Left forelimb (tissue), 1 donor: ENCODE measurements at regions not wholly inside any gene's neighbourhood (a gene's known extent, or its start where the extent isn't known, plus 50 kb on each side); places are given as distances from the start of the nearest gene placed in this dataset.
"Not testable (repeated sequence)": the region's sequence is repeated elsewhere in the genome, so short reads cannot be mapped to it uniquely, and the experiment has no call there.

ENCODE experiments used
- DNase-seq: peaks from one replicate; pipeline ENCODE4 v3.0.0-alpha.2; 2018; ENCODE audit warnings: low spot score

DNA sequence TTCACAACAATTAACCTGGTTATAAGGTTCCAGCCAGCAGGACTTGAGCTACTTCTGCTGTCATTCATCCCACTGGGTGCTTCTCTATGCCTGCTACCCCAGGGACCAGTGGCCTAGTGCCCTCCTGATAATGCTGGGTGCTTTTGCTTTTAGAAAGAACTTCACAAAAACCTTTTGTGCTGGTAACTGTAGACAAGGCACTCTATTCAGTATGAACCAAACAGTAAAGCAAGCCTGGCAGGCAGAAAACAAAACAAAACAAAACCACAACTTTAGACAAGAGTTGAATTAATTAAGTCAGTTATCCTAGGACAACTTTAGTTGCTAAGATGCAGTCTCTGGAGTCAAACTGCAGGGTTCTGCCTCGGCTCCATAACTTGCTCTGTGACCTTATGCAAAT lies 61.9 kb upstream of the ADGRL2 start:
- no peak for DNase-seq

GRCh38 chr1:81733480-81733879 lies 67.3 kb upstream of the ADGRL2 start:
- no peak for DNase-seq

GRCh38 chr1:81731989-81732388 lies 68.7 kb upstream of the ADGRL2 start:
- no peak for DNase-seq

DNA sequence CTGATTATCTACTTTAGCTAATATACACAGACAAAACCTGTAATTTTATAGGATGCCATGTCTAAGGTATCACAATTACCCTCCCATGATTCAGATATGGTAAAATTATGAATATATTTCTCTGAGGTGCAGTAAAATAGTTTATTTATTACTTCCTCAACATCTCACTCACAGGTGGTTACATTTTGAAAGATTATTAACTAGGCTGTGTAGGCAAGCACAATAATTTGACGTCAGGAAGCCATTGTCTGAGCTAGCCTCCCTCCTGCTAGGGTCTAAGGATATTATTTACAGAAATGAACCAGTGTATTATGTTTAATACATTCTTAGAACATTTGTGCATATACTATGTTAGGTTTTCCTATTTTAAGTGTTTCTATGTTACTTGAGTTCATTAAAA lies 69.9 kb upstream of the ADGRL2 start:
- no peak for DNase-seq

DNA sequence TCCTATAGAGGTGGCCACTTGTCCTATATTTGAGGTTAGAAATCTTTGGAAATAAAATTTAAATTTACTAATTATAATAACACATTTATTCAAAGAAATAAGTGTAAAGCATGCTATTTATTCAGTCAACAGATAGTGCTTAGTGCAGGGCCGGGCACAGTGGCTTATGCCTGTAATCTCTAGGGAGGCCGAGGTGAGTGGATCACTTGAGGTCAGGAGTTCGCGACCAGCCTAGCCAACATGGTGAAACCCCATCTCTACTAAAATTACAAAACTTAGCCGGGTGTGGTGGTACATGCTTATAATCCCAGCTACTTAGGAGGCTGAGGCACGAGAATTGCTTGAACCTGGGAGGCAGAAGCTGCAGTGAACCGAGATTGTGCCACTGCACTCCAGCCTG lies 70.4 kb upstream of the ADGRL2 start:
- not testable (repeated sequence) for DNase-seq

GRCh38 chr1:81729818-81730217 lies 70.9 kb upstream of the ADGRL2 start:
- no peak for DNase-seq

DNA sequence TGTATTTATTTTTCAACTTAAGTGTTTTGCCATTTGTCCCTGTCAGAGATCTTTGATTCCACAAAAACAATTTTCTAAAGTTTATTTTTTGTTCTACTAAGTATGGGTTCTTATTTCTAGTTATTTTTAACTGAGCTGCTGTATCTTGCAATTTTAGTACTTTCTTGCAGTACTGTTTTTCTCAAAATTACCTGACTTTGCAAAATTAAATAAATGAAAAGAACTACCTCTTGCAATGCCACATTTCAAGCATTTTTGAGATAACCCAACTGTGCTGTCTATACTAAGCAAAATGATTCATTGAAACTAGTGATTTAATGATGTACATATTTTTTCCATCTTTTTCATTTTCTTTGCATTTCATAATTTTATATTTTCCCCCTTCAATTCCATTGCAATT lies 71.5 kb upstream of the ADGRL2 start:
- no peak for DNase-seq

GRCh38 chr1:81725823-81726222 lies 74.9 kb upstream of the ADGRL2 start:
- no peak for DNase-seq

DNA sequence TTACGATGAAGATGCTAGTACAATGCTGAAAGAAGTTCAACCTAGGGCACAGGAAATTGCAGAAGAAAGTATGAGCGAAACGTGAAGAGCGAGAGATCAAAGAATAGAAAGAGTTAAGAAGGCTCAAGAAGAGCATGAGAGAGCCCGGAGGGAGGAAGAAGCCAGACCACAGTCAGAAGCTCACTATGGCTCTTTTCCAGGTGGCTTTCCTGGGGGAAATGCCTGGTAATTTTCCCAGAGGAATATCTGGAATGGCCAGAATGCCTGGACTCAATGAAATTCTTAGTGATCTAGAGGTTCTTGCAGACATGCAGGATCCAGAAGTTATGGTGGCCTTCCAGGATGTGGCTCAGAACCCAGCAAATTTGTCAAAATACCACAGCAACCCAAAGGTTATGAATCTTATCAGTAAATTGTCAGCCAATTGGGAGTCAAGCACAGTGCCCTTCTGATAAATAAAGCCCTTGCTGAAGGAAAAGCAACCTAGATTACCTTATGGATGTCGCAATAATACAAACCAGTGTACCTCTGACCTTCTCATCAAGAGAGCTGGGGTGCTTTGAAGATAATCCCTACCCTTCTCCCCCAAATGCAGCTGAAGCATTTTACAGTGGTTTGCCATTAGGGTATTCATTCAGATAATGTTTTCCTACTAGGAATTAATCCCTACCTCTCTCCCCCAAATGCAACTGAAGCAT lies 78.0 kb upstream of the ADGRL2 start:
- DNase-seq: not testable (repeated sequence)

DNA sequence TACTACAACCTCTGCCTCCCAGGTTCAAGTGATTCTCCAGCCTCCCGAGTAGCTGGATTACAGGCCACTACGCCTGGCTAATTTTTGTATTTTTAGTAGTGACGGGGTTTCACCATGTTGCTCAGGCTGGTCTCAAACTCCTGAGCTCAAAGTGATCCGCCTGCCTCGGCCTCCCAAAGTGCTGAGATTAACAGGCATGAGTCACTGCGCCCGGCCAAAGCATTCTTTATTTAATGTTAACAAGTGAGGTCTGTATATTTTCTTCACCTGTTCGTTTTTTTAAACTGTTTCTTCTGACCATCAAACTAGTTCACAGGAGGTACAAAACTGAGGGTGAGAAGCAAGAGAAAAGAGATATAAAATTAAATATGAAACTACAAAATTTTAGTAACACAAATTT lies 80.5 kb upstream of the ADGRL2 start:
- not testable (repeated sequence) for DNase-seq

- DNase-seq: no peak
These were observed 83.5 kb upstream of the ADGRL2 start for GRCh38 chr1:81717230-81717629.

DNA sequence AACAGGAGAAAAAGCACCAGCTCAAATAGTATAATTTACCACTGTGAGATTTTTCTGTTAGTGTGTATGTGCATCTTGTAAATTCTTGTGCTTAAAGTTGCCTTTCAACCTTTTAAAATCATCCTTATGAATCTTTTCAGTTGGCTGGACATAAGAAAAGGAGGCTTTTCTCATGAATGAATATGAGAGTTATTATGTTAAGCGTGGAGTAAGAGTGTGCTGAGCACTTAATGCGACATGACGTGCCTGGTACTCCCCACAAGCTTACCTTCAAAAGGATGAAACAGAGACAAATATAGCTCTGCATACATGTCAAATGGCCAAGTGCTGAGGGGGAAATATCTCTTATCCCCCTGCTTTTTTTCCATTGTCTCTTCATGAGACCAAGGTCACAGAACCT lies 85.3 kb upstream of the ADGRL2 start:
- DNase-seq: no peak

DNA sequence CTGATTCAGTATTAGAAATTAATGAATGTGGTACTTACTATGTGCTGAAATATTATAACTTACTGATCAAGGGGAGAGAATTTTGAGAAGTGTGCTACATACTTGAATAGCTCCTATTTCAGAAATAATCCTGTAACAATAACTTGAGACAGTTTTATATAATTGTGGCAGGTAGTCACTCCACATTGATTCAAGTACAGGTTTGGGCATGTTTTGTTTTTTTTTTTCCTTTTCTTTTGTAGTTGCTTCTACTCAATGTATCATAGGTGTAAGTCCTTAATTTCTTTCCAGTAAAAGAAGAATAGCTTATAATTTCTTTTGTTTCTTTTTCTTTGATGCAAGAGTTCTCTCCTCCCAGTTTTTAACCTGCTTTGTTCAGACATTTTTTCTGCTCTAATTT lies 86.1 kb upstream of the ADGRL2 start:
- no peak for DNase-seq

DNA sequence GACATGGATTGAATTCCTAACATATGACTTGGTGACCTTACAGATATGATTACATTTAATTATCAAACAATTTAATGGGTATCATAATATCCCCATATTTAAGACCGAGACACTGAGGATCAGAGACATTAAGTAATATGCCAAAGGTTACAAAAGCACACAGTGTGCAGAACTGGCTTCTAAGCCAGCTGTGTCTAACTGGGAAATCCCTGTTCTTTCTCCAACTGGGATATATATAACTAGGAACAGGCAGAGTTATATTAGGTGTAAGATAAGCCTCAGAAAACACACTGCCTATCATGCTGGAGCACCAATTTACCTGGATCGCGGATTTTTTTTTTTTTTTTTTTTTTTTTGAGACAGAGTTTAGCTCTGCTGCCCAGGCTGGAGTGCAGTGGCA lies 88.3 kb upstream of the ADGRL2 start:
- no peak for DNase-seq

GRCh38 chr1:81710857-81711256 lies 89.9 kb upstream of the ADGRL2 start:
- no peak for DNase-seq

- DNase-seq: no peak
These were observed 92.5 kb upstream of the ADGRL2 start for GRCh38 chr1:81708250-81708649.

DNA sequence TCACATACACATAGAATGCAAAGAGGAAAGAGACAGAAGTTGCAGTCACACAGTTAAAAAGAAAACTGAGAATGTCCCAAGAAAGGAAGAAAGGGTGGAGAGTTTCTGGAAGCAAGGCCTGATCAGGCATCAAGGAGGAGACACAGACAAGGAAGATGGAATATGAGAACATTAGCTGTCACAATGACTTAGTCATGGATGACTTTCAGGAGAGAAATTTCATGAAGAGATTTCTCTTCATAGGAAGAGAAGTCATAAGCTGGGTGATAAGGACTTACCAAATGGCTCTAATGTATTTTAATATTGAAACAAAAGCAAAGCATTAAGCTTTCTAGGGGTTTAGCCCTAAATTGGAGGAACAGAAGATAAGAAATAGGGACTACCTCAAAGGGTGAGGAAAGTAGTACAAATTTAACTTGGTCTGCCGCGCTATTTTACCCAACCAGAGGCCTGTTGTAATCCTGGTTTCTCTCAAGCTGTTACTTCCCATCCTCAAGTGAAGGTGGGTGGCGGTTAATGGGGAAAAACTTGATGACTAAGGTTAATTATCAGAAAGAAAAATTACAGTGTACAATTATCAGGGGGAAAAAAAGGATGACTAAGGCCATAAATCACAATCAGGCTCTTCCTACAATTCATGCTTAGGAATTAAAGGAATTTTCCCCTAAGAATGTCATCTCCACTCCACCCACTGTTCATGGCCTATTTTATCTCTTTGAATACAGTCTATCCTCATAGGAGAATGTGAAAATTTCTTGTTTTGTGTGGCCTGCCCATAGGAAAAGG lies 93.9 kb upstream of the ADGRL2 start:
- no peak for DNase-seq

DNA sequence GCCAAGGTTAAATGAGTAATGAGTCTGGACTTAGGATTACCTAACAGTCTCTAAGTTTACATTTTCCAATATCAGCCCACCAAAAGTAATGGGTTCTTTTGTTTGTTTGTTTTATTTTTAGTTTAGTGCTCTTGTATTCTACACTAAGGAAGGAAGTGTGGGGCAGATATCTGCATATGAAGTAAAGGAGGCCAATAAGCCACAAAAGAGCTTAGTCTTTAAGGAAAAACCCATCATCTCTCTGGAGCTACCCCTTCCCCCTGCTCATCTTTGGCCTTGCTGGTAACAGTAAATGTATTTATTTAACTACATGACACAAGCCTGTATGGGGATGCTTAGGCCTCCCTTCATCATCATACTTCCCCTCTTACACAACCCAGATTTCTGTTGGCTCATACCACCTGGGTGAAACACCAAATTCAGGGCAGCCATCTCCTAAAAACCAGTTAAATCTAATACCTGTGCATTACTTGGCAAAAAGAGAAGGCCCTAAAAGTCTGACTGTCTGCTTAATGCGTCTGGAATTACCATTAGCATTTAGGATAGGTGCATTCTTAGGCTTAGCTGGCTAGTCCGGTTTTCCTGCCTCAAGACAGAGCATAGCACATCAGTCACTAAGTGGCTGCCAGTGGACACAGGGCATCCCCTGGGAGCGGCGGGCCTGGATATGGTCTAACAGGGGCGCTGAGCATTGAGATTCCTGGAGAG lies 96.8 kb upstream of the ADGRL2 start:
- no peak for DNase-seq

- no peak for DNase-seq
These were observed 97.4 kb upstream of the ADGRL2 start for GRCh38 chr1:81703391-81703755.

DNA sequence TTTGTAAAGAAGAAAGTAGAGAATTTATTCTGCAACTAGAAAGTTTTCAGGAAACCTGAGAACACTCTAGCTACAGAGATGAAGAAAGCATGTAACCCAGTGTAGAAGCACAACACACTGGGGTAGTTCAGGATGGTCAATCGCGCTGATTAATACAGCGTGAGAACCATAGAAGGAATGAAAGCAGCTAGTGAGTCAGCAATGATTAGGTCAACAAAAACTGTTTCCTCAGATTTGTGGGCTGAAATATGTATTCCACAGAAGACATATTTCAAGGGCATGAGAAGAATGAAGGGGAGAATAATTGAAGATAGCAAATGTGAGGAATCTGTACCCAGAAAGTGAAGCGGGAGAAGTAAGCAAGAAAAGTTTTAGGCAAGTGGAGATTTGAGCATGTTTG lies 97.8 kb upstream of the ADGRL2 start:
- DNase-seq: no peak

DNA sequence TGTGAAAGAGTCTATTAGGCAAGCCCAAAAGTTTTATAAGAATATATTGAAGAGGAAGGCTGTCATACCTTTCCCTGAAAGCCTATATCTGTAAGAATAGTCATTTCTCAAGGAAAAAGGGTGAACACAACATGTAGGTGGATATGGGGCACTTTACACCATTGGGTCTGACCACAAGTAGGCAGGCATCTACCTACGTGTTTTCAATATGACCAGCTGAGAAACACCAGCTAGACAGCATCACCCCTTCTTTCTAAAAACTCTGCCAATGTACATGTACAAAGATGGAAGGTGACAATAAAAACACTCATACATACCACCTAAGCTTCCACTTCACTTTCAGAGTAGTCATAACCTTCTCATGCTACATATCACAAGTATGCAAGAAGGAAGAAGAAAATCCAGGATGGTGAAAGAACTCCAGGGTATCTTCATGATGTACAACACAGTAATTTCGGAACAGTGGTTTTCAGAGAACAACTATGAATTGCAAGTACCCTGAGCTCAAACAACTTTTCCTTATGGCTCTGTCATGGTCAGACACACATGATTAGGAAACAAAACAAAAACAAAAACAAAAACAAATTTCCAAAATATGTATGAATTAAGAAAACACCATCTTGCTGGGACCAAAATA lies 98.5 kb upstream of the ADGRL2 start:
- no peak for DNase-seq

DNA sequence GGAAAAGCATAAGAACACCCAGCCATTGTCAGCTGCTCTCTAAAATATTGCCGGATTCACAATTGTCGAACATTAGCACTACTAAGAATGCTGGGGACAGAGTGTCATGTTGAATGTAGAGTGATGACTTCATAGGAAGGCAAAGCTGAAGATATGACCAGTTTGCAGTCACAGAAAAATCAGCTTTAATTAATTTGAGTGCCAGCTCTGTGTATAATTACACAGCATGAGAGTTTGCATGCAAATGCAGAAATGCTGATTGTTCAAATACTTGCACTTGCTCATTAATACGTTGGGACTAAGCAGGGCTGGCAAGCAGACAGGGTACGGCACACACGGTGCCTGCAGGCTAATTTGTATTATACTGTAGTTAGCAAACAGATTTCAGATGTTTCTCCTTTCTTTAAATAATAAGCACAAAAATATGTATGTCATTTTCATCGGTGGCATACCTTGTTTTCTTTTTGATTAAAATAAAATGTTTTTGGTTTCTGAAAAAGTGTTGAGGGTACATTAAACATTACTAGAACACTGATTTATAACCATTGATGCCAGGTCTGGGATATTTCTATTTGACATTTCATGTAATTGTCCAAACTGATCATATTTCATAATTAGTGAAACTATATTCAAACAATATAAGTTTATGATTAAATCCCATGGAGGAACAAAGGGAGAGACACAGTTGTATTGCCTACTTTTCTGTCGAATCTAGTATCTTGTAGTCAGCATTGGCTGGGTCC lies 99.8 kb upstream of the ADGRL2 start:
- no peak for DNase-seq
